Pons (tissue), 1 donor: ENCODE measurements at regions not wholly inside any gene's neighbourhood (a gene's known extent, or its start where the extent isn't known, plus 50 kb on each side); places are given as distances from the start of the nearest gene placed in this dataset.

Experiments used
- DNase-seq: peaks from one replicate; pipeline ENCODE4 v3.0.0-alpha.2; 2016; ENCODE audit warnings: low spot score

DNA sequence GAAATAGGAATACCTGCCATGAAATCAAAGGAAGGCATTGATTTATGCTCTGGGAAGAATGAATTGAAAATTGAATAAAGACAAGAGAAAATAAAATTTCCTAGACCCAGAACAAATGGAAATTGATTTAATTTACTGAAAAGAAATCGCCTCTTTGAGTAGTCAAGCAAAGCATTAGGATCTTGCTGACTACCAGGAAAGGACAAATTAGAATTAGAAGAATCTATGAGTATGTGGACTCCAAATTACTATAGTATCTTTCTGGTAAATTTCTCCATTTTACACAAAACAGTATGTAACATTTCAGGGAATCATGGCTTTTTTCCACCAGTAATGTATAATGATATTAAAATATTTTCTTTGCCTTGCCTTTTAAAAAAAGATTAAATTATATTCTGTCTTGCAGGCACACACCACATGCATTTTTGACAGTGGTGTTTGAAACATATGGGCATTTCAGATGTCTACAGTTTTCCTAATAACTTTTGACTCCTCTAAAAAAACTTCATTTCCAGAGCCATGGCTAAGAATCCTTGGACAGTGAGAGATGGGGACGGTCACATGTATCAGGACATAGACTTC is 768.7 kb upstream of the NRSN1 start:
- DNase-seq: no peak

DNA sequence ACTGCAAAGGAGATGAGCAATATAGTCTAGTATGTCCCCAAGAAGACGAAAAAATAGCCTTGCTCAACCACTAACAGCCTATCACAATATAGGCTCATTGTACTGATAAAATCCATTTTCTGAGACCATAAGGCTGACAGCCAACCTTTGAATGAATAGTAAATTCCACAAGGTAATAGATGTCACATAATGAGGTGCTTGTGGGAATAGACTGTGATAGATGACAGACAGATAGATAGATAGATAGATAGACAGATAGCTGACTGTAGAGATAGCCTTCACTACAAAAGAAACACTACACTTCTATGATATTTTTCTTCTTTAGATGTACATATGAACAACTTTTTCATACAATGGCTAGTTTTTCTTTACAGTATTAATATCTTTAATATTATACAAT is 760.3 kb upstream of the NRSN1 start:
- no peak for DNase-seq

DNA sequence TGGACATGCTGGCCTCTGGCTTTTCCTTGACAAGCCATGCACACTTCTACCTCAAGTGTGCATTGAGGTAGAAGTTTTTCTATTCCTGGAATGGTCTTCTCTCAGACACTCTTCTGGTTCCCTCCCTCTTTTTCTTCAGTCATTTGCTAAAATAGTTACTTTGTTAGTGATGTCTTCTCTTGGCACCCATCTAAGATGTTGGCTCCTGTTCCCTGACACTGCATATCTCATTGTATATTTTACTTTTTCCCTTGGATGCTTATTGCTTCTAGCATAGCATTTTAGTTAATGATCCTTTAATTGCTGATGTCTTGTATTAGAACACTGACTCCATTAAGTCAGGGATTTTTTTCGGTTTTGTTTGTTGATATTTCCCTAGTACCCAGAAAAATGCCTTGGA is 758.7 kb upstream of the NRSN1 start:
- no peak for DNase-seq

DNA sequence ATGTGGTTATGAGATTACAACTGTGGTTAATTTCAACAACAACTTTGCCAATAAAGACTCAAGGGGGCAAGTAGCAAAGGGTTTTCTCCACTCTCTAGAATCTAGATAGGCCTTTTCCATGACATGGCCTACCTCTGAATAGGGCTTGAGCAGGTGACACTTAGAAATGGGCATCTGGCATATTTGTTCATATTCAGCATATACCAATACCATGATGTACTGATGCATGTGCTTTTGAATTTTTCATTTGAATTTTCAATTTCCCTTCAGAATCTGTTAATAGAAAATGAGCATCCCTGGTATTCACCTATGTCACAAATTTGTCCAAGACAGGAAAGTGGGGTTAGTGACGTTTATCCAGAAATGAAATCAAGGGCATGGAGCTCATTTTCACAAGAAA is 757.5 kb upstream of the NRSN1 start:
- no peak for DNase-seq

DNA sequence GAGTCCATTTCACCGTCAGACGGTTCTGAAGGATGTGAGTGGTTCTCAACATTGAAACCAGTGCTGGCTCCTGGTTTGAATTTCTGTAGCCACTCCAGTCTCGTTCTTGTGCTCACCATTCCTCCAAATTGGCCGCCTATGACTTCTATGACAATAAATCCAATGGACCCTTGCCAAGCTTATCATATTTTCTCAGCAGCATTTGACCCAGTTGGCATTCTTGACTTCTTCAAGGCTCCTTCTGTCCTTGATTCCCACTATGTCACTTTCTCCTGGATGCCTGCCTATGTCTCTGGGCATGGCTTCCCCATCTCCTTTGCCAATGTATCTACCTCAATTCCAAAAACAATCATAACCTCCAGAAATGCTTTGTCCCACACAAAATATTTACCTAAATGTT is 756.0 kb upstream of the NRSN1 start:
- DNase-seq: no peak

DNA sequence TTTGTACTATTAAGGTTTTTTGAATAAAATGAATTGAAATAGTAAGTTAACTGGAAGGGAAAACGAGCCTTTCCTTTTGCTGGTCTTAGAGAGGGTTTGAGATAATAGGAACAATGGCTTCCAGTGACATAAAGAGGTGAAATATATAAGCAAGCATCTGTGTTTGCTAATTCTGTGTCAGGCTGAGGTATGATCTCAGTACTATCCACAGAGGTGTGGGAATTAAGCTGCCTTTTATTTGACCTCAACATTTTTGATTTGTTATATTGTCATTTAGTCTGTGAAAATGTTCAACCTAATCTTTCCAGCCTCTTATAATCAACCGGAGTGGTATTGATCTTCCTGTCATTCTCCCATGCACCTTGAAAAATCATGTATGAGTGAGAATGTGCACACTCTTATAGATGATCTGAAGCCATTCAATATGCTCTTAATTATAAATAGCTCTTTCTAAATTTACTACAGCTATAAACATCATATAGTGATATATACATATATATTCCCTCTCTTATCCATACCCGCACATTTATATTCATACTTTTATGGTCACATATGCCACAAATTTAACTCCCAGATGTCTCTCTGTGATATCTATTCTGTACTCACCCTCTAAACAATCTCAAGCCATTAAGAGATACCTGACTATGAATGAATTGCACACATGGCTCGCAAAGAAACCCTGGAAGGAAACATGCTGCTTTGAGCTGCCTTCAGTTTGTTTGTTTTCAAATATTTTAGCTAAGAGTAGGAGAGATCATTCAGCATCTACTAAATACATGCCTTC is 754.7 kb upstream of the NRSN1 start:
- no peak for DNase-seq

DNA sequence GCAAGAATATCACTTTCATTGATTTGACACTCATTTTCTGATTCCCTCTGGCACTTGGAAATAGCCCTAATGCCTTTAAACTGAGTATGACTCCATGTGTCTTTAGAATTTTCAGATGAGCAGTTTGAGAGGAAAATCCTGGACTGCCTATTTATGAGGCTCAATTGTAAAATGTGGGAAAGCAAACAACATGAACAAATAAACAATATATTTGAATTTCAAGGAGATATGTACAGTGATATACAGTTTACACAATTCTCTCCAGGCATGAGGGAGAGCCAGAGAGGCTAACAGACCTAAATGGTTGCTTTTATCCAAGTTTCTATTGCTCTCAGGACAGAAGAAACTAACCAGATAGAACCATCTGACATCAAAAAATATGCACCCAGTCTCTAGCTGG is 748.2 kb upstream of the NRSN1 start:
- DNase-seq: no peak

DNA sequence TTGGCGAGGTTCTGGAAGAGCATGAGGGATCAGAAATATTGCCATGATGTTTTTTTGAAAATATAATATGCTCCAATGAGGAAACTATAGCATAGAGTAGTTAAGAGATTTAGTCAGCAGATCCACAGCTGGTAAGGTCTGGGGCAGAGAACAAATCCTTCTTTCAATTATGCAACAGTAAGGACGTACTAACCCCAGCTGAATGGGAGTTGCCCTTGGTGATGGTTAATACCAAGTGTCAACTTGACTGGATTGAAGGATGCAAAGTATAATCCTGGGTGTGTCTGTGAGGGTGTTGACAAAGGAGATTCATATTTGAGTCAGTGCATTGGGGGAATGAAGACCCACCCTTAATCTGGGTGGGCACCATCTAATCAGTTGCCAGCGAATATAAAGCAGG is 745.5 kb upstream of the NRSN1 start:
- no peak for DNase-seq

DNA sequence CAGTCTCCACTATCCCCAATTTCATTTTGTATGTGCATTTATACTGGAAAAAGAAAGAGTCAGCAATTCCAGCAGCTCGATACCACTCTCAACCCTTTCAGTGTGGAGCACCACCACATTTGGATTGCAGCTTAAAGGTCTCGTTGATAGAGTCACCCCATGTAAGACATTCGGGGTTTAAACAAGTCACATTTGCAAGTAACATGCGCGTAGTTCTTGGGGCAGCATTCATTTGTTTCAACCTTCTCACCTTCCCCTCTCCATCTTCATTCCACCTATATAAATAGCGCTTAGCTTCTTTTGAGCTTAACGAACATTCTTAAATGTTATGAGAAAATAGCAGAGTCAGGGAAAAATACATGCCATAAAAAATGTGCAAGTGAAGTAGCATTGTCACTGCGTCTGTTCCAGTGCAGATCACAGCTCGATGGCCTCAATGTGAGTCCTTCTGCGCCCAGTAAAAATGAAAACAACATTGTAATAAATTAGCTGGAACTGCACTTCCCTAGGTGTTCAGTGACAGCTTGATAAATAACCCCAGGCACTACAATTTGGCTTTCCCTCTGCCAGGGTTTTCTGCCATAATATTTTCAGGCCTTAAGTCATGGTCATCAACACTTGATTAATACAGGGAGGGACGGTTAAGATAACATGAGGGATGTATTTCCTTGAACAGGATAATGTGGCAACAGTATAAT is 737.8 kb upstream of the NRSN1 start:
- no peak for DNase-seq

DNA sequence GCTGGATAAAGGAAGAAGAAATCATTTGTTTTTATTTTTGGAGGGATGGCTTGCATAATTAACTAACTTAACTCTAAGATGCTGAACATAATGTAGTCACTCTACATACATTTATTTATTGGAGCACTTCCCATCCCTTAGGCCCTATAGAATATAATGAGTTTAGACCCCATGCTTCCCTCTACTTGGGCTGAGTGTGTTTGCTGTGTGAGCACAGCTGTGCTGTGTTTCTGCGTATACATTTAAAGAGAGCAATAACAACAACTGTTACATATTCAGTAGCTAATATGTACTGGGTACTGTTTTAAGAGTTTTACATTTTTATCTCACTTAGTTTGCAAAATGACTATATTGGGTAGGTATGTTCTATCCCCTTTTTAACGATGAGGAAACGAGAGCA is 736.6 kb upstream of the NRSN1 start:
- DNase-seq: no peak

DNA sequence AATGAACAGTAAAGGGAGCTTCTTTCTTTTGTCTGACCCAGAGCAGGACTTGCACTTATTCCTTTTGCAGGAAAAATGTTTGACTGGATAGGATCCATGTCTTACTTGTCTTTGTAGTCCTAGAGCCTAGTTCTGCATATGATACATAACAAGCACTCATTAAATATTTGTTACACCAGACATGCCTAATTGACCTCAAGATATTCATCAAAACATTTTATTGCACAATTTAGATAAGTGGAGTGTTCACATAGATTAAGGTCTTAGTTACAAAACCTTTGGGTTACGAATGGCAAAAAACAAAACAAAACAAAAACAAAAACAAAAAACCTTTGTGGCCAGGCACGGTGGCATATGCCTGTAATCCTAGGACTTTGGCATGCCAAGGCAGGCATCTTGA is 735.8 kb upstream of the NRSN1 start:
- no peak for DNase-seq

DNA sequence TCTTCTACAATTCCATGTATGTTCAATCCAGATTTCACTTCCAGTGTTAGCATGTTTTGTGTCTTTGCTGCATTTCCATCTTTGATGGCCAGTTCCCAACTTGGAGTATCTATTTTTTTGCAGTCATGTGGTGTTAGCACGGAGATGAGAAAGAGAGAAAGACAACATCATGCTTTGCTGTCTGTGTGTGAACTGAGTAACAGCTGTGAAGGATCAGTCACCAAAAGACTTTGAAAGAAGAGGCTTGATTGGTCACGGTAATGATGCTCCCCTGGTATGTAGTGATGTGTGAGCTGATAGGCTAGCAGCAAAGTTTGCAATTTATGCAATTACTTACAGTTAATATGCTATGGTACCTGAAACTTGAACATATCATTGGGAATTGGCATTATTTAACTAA is 731.3 kb upstream of the NRSN1 start:
- DNase-seq: no peak

DNA sequence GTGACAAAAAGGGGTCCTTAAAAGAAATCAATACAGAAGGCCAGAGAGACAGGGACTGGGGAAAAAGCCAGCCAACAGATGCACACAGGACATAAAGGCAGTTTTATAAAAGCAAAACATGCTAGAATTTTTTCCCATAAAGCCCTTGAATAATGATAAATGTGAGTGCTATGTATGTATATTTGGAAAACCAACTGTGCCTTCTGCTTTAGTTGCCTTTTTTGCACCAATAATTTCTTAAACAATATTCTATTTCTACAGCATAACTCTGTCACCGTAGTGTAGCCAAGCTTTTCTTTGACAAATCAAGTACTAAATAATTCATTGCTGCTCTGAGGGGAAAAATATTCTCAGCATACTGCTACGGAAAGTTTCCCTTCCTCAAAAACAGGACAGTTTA is 730.6 kb upstream of the NRSN1 start:
- no peak for DNase-seq

DNA sequence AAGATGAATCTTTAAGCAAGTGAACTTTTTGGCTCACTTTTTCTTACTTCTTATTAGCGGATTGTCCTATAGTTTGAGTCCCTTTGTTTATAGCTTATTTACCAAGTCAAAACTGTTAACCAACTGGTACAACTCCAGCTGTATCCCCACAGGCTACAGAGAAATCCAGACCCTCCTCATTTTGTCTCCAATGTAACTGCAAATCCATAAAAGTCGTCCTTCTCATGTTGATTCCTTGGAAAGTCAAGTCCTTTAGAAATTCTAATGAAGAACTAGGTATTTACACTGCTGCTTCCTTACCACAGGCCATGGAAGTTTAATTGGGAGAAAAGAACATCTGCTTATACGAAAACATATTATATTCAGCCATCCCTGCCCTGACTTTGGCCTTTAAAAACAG is 729.1 kb upstream of the NRSN1 start:
- DNase-seq: no peak

DNA sequence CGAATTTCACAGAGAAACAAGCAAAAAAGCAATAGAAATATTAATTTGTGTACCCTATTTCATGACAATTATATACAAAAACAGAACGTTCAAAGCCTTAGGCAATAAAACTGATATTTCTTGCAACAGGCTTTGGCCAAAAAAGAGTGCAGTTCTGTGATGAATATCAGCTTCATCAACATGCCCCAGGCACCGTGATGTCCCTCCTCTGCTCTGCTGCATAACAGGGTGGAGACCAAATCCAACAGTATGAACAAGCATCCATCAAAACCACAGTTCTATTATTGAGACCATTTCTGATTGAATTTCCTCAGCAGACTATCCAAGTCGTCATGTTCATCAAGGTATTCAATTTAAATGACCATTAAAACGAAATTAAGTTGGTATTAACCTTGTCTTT is 722.6 kb upstream of the NRSN1 start:
- no peak for DNase-seq

DNA sequence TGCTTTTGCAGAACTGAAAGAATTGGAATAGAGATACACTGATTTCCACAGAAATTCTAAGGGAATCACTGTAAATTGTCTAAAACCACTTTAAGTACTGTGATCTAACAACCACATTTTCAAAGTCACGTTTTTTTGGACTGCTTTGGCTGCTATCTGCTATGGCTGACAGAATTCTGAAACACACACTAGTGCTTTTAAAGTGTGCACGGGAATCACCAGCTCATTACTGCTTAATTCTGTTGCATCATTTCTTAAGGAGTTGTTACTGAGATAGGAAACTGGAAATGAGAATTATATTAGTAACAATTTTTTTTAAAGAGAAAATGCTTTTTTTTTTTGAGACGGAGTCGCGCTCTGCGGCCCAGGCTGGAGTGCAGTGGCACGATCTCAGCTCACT is 716.5 kb upstream of the NRSN1 start:
- DNase-seq: no peak

DNA sequence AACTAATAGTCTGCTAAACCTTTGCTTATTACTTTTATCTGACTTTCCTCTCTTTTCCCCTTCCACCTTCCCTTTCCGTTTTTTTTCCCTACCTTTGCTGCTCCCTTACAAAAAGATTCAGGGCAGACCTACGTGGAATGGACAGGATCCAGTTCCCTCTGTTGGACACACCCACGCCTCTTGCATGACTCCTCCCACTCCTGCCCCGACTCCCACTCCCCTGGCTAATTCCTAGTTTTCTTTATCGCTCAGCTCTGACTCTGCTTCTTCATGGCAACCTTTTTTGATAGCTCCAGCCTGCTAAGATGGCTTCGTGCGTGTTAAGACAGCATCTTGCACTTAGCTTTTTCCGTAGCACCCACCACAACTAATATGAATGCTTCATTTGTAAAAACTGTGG is 715.6 kb upstream of the NRSN1 start:
- no peak for DNase-seq

DNA sequence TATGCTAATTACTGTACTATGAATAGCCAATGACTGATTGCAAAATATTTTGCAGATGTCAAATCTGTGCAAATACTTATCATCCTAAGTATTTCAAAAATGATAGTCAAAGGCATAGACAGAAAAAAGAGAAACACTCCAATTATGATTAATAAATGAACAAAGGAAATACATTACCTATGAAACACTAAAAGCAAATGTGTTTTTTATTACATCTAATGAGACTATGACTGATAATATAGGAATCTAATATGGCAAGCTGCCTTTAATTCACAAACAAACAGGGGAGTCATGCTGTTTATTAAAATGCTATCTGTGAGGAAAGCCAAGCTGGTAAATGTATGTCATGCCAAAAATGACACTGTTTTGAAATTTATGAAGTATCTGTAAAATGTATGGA is 713.2 kb upstream of the NRSN1 start:
- no peak for DNase-seq

DNA sequence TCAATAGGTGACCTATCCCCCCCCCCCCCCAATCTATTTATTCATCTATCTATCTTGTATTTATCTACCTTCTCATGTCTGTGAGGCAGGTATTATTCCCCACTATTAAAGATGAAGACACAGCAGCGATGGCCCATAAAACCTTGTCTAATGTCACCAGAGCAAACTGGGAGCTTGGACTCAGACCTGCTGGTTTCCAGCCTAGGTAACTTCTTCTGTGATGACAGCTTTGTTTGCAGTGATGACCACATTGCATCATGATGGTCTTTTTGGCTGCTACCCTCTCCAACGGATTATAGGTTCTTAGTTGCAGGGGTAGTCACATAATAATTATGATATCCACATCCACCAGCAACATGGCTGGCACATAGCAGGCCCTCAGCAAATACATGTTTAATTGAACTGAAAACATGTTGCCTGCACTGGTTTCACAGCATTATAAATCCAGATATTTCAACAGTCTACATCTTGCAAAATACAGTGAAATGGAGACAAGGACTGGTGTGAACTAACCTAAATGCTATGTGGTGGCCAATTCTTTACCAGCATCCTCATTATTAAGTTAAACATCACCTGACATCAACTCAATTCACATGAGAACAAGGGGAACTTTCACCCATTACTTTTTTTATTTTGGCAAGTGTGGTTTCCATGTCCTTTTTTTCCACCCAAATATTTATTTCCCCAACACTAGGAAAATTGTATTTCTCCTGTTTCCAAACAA is 712.5 kb upstream of the NRSN1 start:
- DNase-seq: no peak

DNA sequence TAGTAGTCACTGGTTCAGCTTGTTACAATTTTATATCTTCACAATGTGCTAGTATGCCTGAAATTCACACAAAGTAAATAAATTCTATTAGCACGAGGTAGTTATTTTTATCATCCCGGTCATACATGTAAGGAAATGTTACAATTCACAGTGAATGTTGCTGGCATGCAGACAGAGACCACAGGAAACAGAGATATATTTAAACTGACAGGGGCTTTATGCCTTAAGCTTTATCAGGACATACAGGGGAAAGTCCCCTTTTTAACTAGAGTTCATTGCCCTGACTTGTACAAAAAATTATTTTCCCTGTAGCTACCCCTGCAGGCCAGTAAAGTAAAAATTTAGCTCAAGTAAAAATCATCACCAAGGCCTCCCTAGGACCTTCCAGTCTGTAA is 712.0 kb upstream of the NRSN1 start:
- peak; percentile 52 for DNase-seq

DNA sequence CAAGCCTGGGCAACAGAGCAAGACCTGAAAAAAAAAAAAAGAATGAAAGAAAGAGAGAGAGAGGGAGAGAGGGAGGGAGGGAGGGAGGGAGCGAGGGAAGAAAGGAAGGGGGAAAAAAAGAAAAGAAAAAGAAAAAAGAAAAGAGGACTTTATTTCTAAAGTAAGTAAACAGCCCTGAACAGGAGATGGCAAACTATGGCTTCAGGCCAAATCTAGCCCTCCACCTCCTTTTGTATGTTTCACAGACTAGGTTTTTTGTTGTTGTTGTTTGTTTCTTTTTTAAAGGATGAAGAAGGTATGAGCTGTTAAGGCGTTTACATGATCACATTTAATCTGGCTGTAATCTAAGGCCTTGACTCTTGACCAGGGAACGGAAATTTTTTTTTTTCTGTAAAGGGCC is 711.1 kb upstream of the NRSN1 start:
- no peak for DNase-seq

DNA sequence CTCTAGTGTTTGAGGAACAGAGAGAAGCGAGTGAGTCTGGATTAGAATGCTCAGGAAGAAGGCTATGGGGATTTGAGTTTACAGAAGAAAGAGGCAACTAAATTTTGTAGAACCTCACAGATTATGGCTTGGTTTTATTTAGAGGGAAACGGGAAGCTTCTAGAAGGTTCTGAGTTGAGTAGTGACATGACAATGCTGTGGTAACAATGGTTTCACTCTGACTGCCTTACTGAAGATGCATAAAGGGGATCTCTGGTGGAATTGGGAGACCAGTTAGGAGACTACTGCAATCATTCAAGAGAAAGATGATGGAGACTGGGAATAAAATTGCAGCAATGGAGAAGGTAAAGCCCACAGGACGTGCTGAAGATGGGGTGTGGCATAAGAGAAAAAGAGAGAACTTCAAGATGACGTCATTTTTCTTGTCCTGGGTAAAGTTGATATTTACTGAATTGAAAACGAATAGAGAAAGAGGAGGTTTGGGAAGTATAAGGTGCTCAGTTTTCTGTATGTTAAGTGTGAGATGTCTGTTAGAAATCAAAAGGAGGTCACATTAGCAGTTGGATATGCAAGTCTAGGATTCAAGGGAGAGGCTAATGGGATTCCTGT is 710.1 kb upstream of the NRSN1 start:
- no peak for DNase-seq

DNA sequence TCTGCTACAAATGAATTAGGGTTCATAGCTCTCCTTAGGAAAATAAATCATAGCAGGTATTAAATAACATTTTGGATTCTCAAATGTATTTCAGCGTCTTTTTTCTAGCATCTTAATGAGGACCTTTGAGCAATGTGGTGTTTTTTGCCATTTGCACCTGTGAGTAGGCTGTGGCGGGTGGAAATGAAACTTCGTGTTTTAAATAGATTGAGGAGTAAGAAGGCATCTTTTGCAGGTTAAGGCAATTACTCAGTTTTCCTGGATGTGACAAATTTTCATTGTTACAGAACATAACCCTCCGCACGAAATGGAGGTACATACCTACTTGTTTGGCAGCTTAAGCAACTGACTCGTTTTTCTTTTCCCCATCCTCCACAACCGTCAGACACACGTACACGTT is 708.9 kb upstream of the NRSN1 start:
- DNase-seq: no peak
